Testis (tissue), 2 donors: ENCODE measurements at regions not wholly inside any gene's neighbourhood (a gene's known extent, or its start where the extent isn't known, plus 50 kb on each side); places are given as distances from the start of the nearest gene placed in this dataset.

Experiments
- POLR2A ChIP-seq: fragments of 450-650 bp; IDR thresholded peaks from one replicate; pipeline ENCODE4 v1.6.1; 2017; ENCODE audit warnings: antibody characterized with exemption, mild to moderate bottlenecking, moderate library complexity
- TF ChIP-seq, protein P1 (sequence below), 3 experiments: fragments of 450-650 bp in 2 of 3; fragments of 200-600 bp in 1 of 3; sonication (generic) in 1 of 3; IDR thresholded peaks; one replicate each; pipeline ENCODE4 v1.5.1; 2016 to 2019; ENCODE audit warnings: antibody characterized with exemption in 3 of 3, mild to moderate bottlenecking in 2 of 3, moderate library complexity in 1 of 3

DNA sequence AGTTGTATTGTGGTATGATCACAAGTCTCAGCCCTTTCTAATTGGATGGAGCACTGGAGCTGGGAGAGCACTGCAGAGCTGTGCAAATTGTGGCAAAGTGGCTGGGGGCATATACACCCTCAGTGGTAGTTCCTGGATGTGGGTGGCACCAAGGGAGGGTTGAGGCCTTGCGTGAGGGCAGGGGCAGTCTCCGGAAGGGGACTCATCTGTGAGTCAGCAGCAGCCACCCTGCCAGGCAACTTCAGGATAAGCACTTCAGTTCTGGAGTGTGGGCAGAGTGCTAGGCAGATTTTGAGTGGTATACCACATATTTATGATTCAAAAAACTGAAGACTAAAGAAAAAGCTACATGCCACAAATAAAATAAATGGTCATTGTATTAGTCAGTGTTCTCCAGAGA lies 210.5 kb downstream of the ETV1 start:
- no peak for TF ChIP-seq POLR2A
- TF ChIP-seq, protein P1, sequence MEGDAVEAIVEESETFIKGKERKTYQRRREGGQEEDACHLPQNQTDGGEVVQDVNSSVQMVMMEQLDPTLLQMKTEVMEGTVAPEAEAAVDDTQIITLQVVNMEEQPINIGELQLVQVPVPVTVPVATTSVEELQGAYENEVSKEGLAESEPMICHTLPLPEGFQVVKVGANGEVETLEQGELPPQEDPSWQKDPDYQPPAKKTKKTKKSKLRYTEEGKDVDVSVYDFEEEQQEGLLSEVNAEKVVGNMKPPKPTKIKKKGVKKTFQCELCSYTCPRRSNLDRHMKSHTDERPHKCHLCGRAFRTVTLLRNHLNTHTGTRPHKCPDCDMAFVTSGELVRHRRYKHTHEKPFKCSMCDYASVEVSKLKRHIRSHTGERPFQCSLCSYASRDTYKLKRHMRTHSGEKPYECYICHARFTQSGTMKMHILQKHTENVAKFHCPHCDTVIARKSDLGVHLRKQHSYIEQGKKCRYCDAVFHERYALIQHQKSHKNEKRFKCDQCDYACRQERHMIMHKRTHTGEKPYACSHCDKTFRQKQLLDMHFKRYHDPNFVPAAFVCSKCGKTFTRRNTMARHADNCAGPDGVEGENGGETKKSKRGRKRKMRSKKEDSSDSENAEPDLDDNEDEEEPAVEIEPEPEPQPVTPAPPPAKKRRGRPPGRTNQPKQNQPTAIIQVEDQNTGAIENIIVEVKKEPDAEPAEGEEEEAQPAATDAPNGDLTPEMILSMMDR (IDR thresholded peaks at IDR 0.05): no peak
